Endothelial cell of umbilical vein (primary cell): ENCODE measurements at regions not wholly inside any gene's neighbourhood (a gene's known extent, or its start where the extent isn't known, plus 50 kb on each side); places are given as distances from the start of the nearest gene placed in this dataset.

ENCODE experiments used
- BruUV-seq: library from RNA; stranded (reverse); fragments of 400-500 nt; replicated peaks from 2 replicates; lab custom pipeline; 2021; lab: Mats Ljungman, UMichigan
- CTCF ChIA-PET: fragments of 300-600, 350-600 bp; sonication (Branson Sonifier 250); formaldehyde crosslinking; loops from one replicate; lab custom pipeline; 2021; ENCODE audit warnings: antibody characterized with exemption, inconsistent platforms; lab: Charles Lee
- POLR2A ChIA-PET: fragments of 300-600, 350-600 bp; sonication (Branson Sonifier 250); formaldehyde crosslinking; loops from one replicate; lab custom pipeline; 2021; ENCODE audit warnings: antibody characterized with exemption, inconsistent platforms; lab: Charles Lee
- DNase-seq: peaks from one replicate; pipeline ENCODE4 v3.0.0-alpha.2; 2011; ENCODE audit warnings: low read depth, low spot score
- FAIRE-seq: peaks from 2 replicates; lab custom pipeline; 2011; peaks lifted over from hg19 to GRCh38; lab: Jason Lieb, UNC
- H2AFZ ChIP-seq: 2 replicates; pipeline ENCODE4 v1.6.0; 2012; ENCODE audit warnings: low read depth, low read length, control low read depth, inconsistent platforms
- H3K27ac ChIP-seq: 2 replicates; pipeline ENCODE4 v1.5.1; 2011; ENCODE audit warnings: low read depth, mild to moderate bottlenecking, control low read depth, low read length, moderate library complexity; ENCODE audit not compliant: insufficient read depth
- H3K27me3 ChIP-seq, 2 experiments: 2 replicates each; pipeline versions ENCODE4 v1.6.0 to v1.6.1; 2011; ENCODE audit warnings: low read length in 2 of 2, mixed read lengths in 1 of 2; ENCODE audit not compliant: control insufficient read depth in 2 of 2, insufficient read depth in 2 of 2
- H3K36me3 ChIP-seq, 2 experiments: 2 replicates in 1 of 2; 3 replicates in 1 of 2; pipeline ENCODE4 v1.5.1; 2011; ENCODE audit warnings: low read length in 2 of 2, mild to moderate bottlenecking in 1 of 2, moderate library complexity in 1 of 2; ENCODE audit not compliant: control insufficient read depth in 2 of 2, insufficient read depth in 2 of 2; ENCODE audit errors: extremely low read depth in 1 of 2
- H3K4me1 ChIP-seq: 3 replicates; pipeline ENCODE4 v1.5.1; 2011; ENCODE audit warnings: mild to moderate bottlenecking, low read length; ENCODE audit not compliant: control insufficient read depth, insufficient read depth; ENCODE audit errors: extremely low read depth
- H3K4me2 ChIP-seq: 2 replicates; pipeline ENCODE4 v1.6.1; 2011; ENCODE audit warnings: low read length, control low read depth, mixed read lengths; ENCODE audit not compliant: insufficient read depth
- H3K4me3 ChIP-seq, 3 experiments: fragments of 200-600 bp in 1 of 3; sonication (generic), shearing (Covaris generic) in 1 of 3; replicated peaks in 1 of 3; 2 replicates each; pipeline ENCODE4 v1.5.1; 2011 to 2016; ENCODE audit warnings: control low read depth in 3 of 3, low read length in 3 of 3, mild to moderate bottlenecking in 2 of 3, inconsistent platforms in 1 of 3, low read depth in 1 of 3, moderate library complexity in 1 of 3; ENCODE audit not compliant: insufficient read depth in 1 of 3
- H3K79me2 ChIP-seq: 2 replicates; pipeline ENCODE4 v1.6.0; 2012; ENCODE audit warnings: low read length, inconsistent platforms; ENCODE audit not compliant: control insufficient read depth, insufficient read depth
- H3K9ac ChIP-seq: replicated peaks from 2 replicates; pipeline ENCODE3; 2011; ENCODE audit warnings: low read length, control low read depth; ENCODE audit not compliant: insufficient read depth; ENCODE audit errors: extremely low read depth
- H3K9me1 ChIP-seq: replicated peaks from 3 replicates; pipeline ENCODE4 v1.6.0; 2011; ENCODE audit warnings: mild to moderate bottlenecking, low read length; ENCODE audit not compliant: control insufficient read depth, insufficient read depth; ENCODE audit errors: extremely low read depth
- H3K9me3 ChIP-seq: replicated peaks from 2 replicates; pipeline ENCODE4 v1.5.1; 2012; ENCODE audit warnings: low read length, inconsistent platforms; ENCODE audit not compliant: control insufficient read depth, insufficient read depth
- H4K20me1 ChIP-seq: replicated peaks from 2 replicates; pipeline ENCODE3; 2011; ENCODE audit warnings: mild to moderate bottlenecking, low read length; ENCODE audit not compliant: control insufficient read depth, insufficient read depth; ENCODE audit errors: extremely low read depth
- CTCF ChIP-seq, 2 donors: IDR thresholded peaks; 1 replicate in 1 of 2; 2 replicates in 1 of 2; pipeline ENCODE4 v1.5.1; 2011; ENCODE audit warnings: low read length in 2 of 2, mild to moderate bottlenecking in 2 of 2, moderate library complexity in 2 of 2, control low read depth in 1 of 2, inconsistent platforms in 1 of 2, low read depth in 1 of 2; ENCODE audit not compliant: insufficient read depth in 1 of 2; ENCODE audit errors: extremely low read depth in 1 of 2
- FOS ChIP-seq: IDR thresholded peaks from 2 replicates; pipeline ENCODE4 v1.6.1; 2011; ENCODE audit warnings: mild to moderate bottlenecking, low read length, moderate library complexity, borderline replicate concordance; ENCODE audit not compliant: insufficient read depth
- MAX ChIP-seq: IDR thresholded peaks from 2 replicates; pipeline ENCODE4 v1.6.1; 2011; ENCODE audit not compliant: insufficient read depth, insufficient read length
- POLR2A ChIP-seq: IDR thresholded peaks from 2 replicates; pipeline ENCODE4 v1.6.1; 2012; ENCODE audit warnings: low read depth, mild to moderate bottlenecking, control low read depth, low read length
- POLR2AphosphoS5 ChIP-seq: IDR thresholded peaks from 2 replicates; pipeline ENCODE4 v1.6.1; 2012; ENCODE audit warnings: low read depth, mild to moderate bottlenecking, control low read depth, low read length, moderate library complexity; ENCODE audit not compliant: insufficient read depth
- dilution Hi-C: fragments of 300-500 bp; cut with MboI; formaldehyde crosslinking; loops from one replicate; pipeline ENCODE4 v1.15.0; 2019; ENCODE audit warnings: low sequenced_read_pairs; ENCODE audit not compliant: extremely low pct_ligation_motif_present
- intact Hi-C: fragments of 100-400 bp; cut with micrococcal nuclease; formaldehyde crosslinking; loops from one replicate; pipeline ENCODE4 v1.10.0; 2022

- intact Hi-C loops: no loop called here
- H3K4me2 ChIP-seq: no peak overlapping the region
Observed at GRCh38 chr13:68173111-68173510, 943.0 kb upstream of the PCDH9 start.

GRCh38 chr13:68170961-68171360 lies 940.8 kb upstream of the PCDH9 start:
- CTCF ChIA-PET: no interaction called here
- TF ChIP-seq POLR2A: no peak
- TF ChIP-seq CTCF (IDR thresholded peaks at IDR 0.05; ENCODE audit: extremely low read depth in 1 of 2, insufficient read depth in 1 of 2, low read depth in 1 of 2, low read length in 2 of 2): no peak
- TF ChIP-seq POLR2AphosphoS5: no peak
- H3K9ac ChIP-seq: no peak overlapping the region
- H3K27me3 ChIP-seq: no peaks in the 10 kb centered on the region
- POLR2A ChIA-PET: no interaction called here
- intact Hi-C loops (no loop called here), dilution Hi-C loops (no loop called here)
- H3K4me2 ChIP-seq: no peak overlapping the region
- H3K4me3 ChIP-seq: no peak overlapping the region
- H3K27ac ChIP-seq: no peak overlapping the region
- no peaks in the 10 kb centered on the region for H3K79me2 ChIP-seq
- no TSS peak for BruUV-seq
- H3K9me1 ChIP-seq: no peaks in the 10 kb centered on the region
- no peak overlapping the region for H2AFZ ChIP-seq
- no peaks in the 10 kb centered on the region for H4K20me1 ChIP-seq
- no peaks in the 10 kb centered on the region for H3K36me3 ChIP-seq
- DNase-seq (no peak), FAIRE-seq (no peak)
- H3K9me3 ChIP-seq: no peaks in the 10 kb centered on the region
- peaks cover 1% of the 10 kb centered on the region for H3K4me1 ChIP-seq

More at GRCh38 chr13:68173111-68173510, 943.0 kb upstream of the PCDH9 start:
- Histone ChIP-seq H4K20me1 (no peaks in the 10 kb centered on the region), H3K27me3 (no peaks in the 10 kb centered on the region), H3K9me1 (no peaks in the 10 kb centered on the region), H3K9me3 (no peaks in the 10 kb centered on the region), H2AFZ (no peak overlapping the region), H3K9ac (no peak overlapping the region), H3K36me3 (no peaks in the 10 kb centered on the region), H3K79me2 (no peaks in the 10 kb centered on the region), H3K4me3 (no peak overlapping the region), H3K4me1 (peaks cover 5% of the 10 kb centered on the region), H3K27ac (no peak overlapping the region)
- TF ChIP-seq MAX (no peak), FOS (peak; percentile 19)
- BruUV-seq: no TSS peak
- CTCF ChIA-PET: no interaction called here
- dilution Hi-C loops: no loop called here
- POLR2A ChIA-PET: no interaction called here
- no peak for FAIRE-seq
- DNase-seq: no peak
